GM10266 (cell line): ENCODE measurements at regions not wholly inside any gene's neighbourhood (a gene's known extent, or its start where the extent isn't known, plus 50 kb on each side); places are given as distances from the start of the nearest gene placed in this dataset.

Source experiments
- DNase-seq: peaks from one replicate; pipeline ENCODE4 v3.0.0; 2012; ENCODE audit errors: extremely low spot score
- TF ChIP-seq, protein P1 (sequence below): IDR thresholded peaks from 2 replicates; pipeline ENCODE4 v1.5.1; 2012; ENCODE audit warnings: mild to moderate bottlenecking, low read depth; ENCODE audit not compliant: control insufficient read depth, insufficient read depth; ENCODE audit errors: missing control alignments

DNA sequence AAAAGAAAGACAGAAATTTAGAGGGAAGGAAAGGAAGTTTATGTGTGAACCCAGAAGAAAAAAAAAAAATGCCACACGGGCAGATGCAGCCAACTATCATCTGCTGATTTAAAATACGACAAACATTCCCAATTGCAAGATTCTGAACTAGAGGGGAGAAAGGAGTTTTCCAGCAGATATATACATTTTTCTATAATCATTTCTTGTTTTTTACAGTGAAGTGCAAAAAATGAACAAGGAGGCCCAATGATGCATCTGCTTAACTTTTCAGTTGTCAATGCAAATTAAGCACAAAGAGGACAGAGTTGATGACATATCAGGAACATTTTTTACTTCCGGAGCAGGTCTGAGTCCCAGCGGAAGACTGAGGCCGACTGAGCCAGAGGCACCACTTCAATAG is 144.7 kb downstream of the MYCN start:
- no peak for DNase-seq
- TF ChIP-seq, protein P1, sequence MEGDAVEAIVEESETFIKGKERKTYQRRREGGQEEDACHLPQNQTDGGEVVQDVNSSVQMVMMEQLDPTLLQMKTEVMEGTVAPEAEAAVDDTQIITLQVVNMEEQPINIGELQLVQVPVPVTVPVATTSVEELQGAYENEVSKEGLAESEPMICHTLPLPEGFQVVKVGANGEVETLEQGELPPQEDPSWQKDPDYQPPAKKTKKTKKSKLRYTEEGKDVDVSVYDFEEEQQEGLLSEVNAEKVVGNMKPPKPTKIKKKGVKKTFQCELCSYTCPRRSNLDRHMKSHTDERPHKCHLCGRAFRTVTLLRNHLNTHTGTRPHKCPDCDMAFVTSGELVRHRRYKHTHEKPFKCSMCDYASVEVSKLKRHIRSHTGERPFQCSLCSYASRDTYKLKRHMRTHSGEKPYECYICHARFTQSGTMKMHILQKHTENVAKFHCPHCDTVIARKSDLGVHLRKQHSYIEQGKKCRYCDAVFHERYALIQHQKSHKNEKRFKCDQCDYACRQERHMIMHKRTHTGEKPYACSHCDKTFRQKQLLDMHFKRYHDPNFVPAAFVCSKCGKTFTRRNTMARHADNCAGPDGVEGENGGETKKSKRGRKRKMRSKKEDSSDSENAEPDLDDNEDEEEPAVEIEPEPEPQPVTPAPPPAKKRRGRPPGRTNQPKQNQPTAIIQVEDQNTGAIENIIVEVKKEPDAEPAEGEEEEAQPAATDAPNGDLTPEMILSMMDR: no peak

DNA sequence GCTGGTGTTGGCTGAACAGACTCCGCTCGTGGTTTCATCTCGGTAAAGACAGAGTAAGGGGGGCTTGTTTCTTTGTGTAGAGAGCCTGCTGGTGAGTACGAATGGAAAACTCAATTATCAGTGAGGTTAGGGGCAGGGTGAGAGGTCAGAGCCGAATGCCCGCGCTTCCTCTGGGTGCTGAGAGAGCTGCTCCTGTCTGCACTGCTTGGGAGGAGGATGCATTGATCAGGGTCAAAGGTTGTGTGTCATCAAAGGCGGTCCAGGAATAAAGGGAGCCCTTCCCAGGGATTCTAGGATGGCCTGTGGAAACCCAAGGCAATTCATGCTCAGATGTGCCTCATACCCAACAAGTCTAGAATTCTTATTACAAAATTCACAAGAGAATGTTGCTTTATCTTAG is 143.9 kb downstream of the MYCN start:
- DNase-seq: no peak
- TF ChIP-seq, protein P1: no peak

DNA sequence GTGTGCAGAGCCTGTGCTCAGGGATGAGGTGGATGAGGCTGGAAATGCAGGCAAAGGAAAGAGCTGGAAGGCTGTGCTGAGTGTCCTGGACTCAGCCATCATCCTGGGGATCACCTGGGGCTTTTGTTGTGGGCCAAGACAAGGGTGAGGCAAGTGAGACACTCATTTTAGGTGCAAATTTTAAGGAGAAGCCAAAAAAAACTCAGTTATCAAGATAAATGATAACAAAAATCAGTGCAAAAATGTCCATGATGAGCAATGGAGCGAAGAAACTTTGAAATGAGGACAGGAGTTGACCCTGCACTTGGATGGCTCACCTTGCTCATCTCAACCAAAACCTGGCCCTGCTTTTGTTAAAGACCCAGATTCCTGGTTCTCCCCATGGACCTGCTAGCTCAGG is 141.9 kb downstream of the MYCN start:
- DNase-seq: no peak
- TF ChIP-seq, protein P1: no peak

DNA sequence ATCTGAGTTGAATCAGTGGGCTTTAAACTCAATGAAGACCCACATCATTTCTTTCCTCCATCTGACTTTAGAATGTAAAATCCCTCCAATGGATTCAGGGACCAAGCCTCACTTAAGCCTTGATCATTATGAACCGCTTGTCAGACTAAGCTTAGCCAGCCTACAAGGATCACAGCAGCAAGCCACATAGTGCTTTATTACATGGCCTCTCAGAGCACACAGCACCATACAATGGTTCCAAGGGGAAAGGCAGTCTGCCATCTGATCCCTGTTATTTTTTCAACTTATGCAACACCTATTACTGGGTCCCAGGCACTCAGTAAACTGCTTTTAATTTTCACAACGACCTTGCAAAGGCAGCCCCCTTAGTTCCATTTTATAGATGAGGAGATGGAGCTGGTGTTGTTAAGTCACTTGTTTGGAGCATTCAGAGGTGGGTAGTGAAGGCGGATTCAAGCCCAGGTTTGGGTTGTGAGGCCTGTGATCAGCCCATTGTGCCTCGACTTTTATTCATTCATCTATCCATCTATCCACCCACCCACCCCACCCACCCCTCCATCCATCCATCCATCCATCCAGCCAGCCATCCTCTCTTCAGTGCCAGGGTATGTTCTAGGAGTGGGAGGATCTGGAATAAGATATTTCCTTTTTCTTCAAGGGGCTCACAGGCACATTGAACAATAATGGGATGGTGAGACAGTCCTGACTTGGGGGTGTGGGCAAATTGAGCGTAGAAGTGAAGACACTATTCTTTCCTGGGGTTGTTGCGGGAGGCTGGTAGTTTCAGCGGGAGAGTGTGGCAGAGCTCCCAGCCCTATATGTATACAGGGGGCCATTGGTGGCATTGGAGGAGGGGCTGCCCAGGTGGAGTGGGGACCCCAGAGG is 141.2 kb downstream of the MYCN start:
- TF ChIP-seq, protein P1: no peak

DNA sequence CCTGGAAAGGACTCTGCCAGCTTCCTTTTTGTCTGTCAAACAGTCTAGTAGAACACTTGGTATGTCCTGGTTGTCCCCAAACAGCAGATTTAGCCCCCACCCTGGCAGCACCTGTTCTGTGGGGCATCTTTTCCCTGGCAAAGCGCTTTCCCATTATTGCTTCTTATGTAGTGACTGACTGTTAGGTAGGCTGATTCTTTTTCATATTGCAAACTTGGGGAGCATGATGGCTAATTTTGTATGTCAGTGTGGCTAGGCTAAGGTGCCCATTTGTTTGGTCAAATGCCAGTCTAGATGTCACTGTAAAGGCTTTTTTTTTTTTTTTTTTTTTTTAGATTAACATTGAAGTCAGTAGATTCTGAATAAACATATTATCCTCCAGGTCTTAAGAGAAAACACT is 140.2 kb downstream of the MYCN start:
- TF ChIP-seq, protein P1: no peak
- no peak for DNase-seq

More for the DNA sequence above, 141.2 kb downstream of the MYCN start:
- no peak for DNase-seq

DNA sequence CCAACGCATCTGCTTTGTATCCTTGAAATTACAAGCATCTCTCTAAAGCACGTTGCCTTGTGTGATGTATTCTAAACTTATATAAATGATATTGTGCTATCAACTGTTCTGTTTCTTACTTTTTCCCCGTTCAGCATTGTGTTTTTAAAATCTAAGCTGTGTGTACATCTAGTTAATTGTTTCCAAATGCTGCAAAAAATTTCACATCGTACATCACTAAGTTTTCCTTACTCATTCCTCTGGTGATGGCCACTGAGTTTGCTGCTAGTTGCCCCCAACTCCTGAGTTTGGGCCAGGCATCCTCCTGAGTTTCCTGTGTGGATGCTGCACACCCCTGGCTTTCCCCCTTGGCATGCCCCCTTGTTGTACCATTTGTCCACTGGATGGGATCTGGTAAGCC is 139.7 kb downstream of the MYCN start:
- TF ChIP-seq, protein P1: no peak
- no peak for DNase-seq

DNA sequence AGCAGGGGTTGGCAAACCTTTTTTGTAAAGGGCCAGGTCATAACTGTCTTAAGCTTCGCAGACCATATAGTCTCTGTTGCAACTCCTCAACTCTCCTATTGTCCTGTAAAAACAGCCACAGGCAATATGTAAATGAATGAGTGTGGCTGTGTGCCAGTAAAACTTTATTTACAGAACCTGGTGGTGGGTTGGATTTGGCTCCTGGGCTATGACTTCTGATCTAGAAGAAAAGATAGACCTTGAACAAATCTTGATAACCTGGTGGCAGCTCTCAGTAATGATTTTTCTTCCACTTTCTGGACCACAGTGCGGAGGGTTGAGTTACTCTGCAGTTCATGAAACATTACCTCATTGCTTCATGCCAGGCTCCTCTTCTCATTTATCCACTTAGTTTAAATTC is 139.3 kb downstream of the MYCN start:
- TF ChIP-seq, protein P1: no peak
- DNase-seq: no peak
